NT2/D1 (cell line): ENCODE measurements at regions not wholly inside any gene's neighbourhood (a gene's known extent, or its start where the extent isn't known, plus 50 kb on each side); places are given as distances from the start of the nearest gene placed in this dataset.

ENCODE experiments used
- SUZ12 ChIP-seq: IDR thresholded peaks from 2 replicates; pipeline ENCODE4 v1.6.1; 2011; ENCODE audit not compliant: insufficient read length, insufficient read depth; ENCODE audit errors: extremely low read depth
- YY1 ChIP-seq: IDR thresholded peaks from 2 replicates; pipeline ENCODE4 v1.6.1; 2011; ENCODE audit not compliant: insufficient read length, insufficient read depth
- ZNF274 ChIP-seq: IDR thresholded peaks from 2 replicates; pipeline ENCODE4 v1.6.1; 2011; ENCODE audit warnings: mild to moderate bottlenecking, low read depth, low read length

- no peak for TF ChIP-seq YY1
- no peak for TF ChIP-seq ZNF274
- TF ChIP-seq SUZ12: no peak
Observed at GRCh38 chr2:228611171-228611570, 429.7 kb upstream of the SPHKAP start.
